ENCODE measurements at regions not wholly inside any gene's neighbourhood (a gene's known extent, or its start where the extent isn't known, plus 50 kb on each side); places are given as distances from the start of the nearest gene placed in this dataset.

DNA sequence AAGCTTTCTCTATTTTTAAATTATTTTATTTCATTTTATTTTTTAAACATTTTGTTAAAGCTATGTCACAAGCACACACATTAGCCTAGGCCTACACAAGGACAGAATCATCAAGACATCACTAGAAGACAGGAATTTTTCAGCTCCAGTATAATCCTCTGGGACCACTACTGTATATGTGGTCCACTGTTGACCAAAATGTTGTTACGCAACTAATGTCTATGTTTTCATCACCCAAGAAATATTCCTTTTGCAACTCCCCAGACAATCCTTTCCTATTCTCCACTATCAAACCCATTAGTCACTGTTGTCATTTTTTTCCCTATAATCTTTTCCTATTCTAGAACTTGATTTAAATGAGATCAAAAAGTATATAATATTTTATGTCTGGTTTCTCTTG, 2371.7 kb upstream of the C9orf72 start:
- TF ChIP-seq, protein P1, sequence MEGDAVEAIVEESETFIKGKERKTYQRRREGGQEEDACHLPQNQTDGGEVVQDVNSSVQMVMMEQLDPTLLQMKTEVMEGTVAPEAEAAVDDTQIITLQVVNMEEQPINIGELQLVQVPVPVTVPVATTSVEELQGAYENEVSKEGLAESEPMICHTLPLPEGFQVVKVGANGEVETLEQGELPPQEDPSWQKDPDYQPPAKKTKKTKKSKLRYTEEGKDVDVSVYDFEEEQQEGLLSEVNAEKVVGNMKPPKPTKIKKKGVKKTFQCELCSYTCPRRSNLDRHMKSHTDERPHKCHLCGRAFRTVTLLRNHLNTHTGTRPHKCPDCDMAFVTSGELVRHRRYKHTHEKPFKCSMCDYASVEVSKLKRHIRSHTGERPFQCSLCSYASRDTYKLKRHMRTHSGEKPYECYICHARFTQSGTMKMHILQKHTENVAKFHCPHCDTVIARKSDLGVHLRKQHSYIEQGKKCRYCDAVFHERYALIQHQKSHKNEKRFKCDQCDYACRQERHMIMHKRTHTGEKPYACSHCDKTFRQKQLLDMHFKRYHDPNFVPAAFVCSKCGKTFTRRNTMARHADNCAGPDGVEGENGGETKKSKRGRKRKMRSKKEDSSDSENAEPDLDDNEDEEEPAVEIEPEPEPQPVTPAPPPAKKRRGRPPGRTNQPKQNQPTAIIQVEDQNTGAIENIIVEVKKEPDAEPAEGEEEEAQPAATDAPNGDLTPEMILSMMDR (IDR thresholded peaks at IDR 0.05; ENCODE audit: low read length) = no peak
- no peak for TF ChIP-seq EZH2 (optimal IDR thresholded peaks at IDR 0.05; ENCODE audit: low read depth, low read length)
